ENCODE measurements at regions not wholly inside any gene's neighbourhood (a gene's known extent, or its start where the extent isn't known, plus 50 kb on each side); places are given as distances from the start of the nearest gene placed in this dataset.

- no peak for TF ChIP-seq POLR2A (IDR thresholded peaks at IDR 0.05)
- TF ChIP-seq, protein P1, sequence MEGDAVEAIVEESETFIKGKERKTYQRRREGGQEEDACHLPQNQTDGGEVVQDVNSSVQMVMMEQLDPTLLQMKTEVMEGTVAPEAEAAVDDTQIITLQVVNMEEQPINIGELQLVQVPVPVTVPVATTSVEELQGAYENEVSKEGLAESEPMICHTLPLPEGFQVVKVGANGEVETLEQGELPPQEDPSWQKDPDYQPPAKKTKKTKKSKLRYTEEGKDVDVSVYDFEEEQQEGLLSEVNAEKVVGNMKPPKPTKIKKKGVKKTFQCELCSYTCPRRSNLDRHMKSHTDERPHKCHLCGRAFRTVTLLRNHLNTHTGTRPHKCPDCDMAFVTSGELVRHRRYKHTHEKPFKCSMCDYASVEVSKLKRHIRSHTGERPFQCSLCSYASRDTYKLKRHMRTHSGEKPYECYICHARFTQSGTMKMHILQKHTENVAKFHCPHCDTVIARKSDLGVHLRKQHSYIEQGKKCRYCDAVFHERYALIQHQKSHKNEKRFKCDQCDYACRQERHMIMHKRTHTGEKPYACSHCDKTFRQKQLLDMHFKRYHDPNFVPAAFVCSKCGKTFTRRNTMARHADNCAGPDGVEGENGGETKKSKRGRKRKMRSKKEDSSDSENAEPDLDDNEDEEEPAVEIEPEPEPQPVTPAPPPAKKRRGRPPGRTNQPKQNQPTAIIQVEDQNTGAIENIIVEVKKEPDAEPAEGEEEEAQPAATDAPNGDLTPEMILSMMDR (IDR thresholded peaks at IDR 0.05) = no peak
Observed at GRCh38 chr15:96242761-96243160, 87.7 kb upstream of the NR2F2 start.

All from suprapubic skin (tissue), 3 donors.